Stimulated activated CD8-positive, alpha-beta memory T cell treated with anti-CD3 and anti-CD28 coated beads, Interleukin-15, amount 100 ng/mL, for 24 hours (primary cell): ENCODE measurements at regions not wholly inside any gene's neighbourhood (a gene's known extent, or its start where the extent isn't known, plus 50 kb on each side); places are given as distances from the start of the nearest gene placed in this dataset.

Experiments
- DNase-seq: peaks from one replicate; pipeline ENCODE4 v3.0.0-alpha.2; 2020; ENCODE audit warnings: low read depth

GRCh38 chr14:99004112-99004511 is 267.9 kb downstream of the BCL11B start:
- no peak for DNase-seq

GRCh38 chr14:99006276-99006675 is 265.7 kb downstream of the BCL11B start:
- no peak for DNase-seq

- no peak for DNase-seq
Observed at GRCh38 chr14:99007795-99008194, 264.2 kb downstream of the BCL11B start.

- DNase-seq, result no peak
Observed at GRCh38 chr14:99009871-99010270, 262.1 kb downstream of the BCL11B start.

GRCh38 chr14:99011385-99011784 is 260.6 kb downstream of the BCL11B start:
- no peak for DNase-seq

GRCh38 chr14:99012703-99013102 is 259.3 kb downstream of the BCL11B start:
- DNase-seq, result no peak

- no peak for DNase-seq
Observed at GRCh38 chr14:99015833-99016232, 256.2 kb downstream of the BCL11B start.

- DNase-seq, result no peak
Observed at GRCh38 chr14:99023371-99023770, 248.6 kb downstream of the BCL11B start.

GRCh38 chr14:99024926-99025325 is 247.1 kb downstream of the BCL11B start:
- no peak for DNase-seq

GRCh38 chr14:99025418-99025817 is 246.6 kb downstream of the BCL11B start:
- DNase-seq, result no peak

GRCh38 chr14:99026471-99026870 is 245.5 kb downstream of the BCL11B start:
- DNase-seq, result no peak

GRCh38 chr14:99028041-99028440 is 244.0 kb downstream of the BCL11B start:
- no peak for DNase-seq

GRCh38 chr14:99028521-99028920 is 243.5 kb downstream of the BCL11B start:
- DNase-seq, result no peak

GRCh38 chr14:99029145-99029915 is 242.7 kb downstream of the BCL11B start:
- no peak for DNase-seq

- DNase-seq, result no peak
Observed at GRCh38 chr14:99029916-99030305, 242.1 kb downstream of the BCL11B start.

- DNase-seq, result no peak
Observed at GRCh38 chr14:99030454-99030853, 241.5 kb downstream of the BCL11B start.

- DNase-seq, result no peak
Observed at GRCh38 chr14:99032759-99033158, 239.2 kb downstream of the BCL11B start.

GRCh38 chr14:99033951-99034350 is 238.0 kb downstream of the BCL11B start:
- no peak for DNase-seq

GRCh38 chr14:99034711-99035171 is 237.3 kb downstream of the BCL11B start:
- no peak for DNase-seq

GRCh38 chr14:99035268-99035667 is 236.7 kb downstream of the BCL11B start:
- no peak for DNase-seq

- no peak for DNase-seq
Observed at GRCh38 chr14:99035712-99036610, 236.0 kb downstream of the BCL11B start.

- no peak for DNase-seq
Observed at GRCh38 chr14:99036611-99037293, 235.2 kb downstream of the BCL11B start.
